ENCODE measurements at regions not wholly inside any gene's neighbourhood (a gene's known extent, or its start where the extent isn't known, plus 50 kb on each side); places are given as distances from the start of the nearest gene placed in this dataset.
"Not testable (repeated sequence)": the region's sequence is repeated elsewhere in the genome, so short reads cannot be mapped to it uniquely, and the experiment has no call there.

- DNase-seq (ENCODE audit: low spot score), result no peak
Observed at GRCh38 chr2:83378921-83379320, 1080.2 kb downstream of the SUCLG1 start.

GRCh38 chr2:83376731-83377130 lies 1082.3 kb downstream of the SUCLG1 start:
- no peak for DNase-seq (ENCODE audit: low spot score)

GRCh38 chr2:83370419-83370762 lies 1088.7 kb downstream of the SUCLG1 start:
- DNase-seq (ENCODE audit: low spot score), result no peak

- no peak for DNase-seq (ENCODE audit: low spot score)
Observed at GRCh38 chr2:83369601-83370418, 1089.3 kb downstream of the SUCLG1 start.

GRCh38 chr2:83368916-83369315 lies 1090.2 kb downstream of the SUCLG1 start:
- DNase-seq (ENCODE audit: low spot score), result no peak

GRCh38 chr2:83368461-83368860 lies 1090.6 kb downstream of the SUCLG1 start:
- DNase-seq (ENCODE audit: low spot score), result no peak

GRCh38 chr2:83365476-83365875 lies 1093.6 kb downstream of the SUCLG1 start:
- DNase-seq (ENCODE audit: low spot score), result no peak

GRCh38 chr2:83364264-83364663 lies 1094.8 kb downstream of the SUCLG1 start:
- no peak for DNase-seq (ENCODE audit: low spot score)

- DNase-seq (ENCODE audit: low spot score), result not testable (repeated sequence)
Observed at GRCh38 chr2:83363138-83363537, 1095.9 kb downstream of the SUCLG1 start.

GRCh38 chr2:83359336-83359735 lies 1099.7 kb downstream of the SUCLG1 start:
- DNase-seq (ENCODE audit: low spot score), result no peak

GRCh38 chr2:83342860-83343329 lies 1116.2 kb downstream of the SUCLG1 start:
- no peak for DNase-seq (ENCODE audit: low spot score)

- DNase-seq (ENCODE audit: low spot score), result no peak
Observed at GRCh38 chr2:83340424-83340823, 1118.7 kb downstream of the SUCLG1 start.

GRCh38 chr2:83339942-83340341 lies 1119.1 kb downstream of the SUCLG1 start:
- DNase-seq (ENCODE audit: low spot score), result not testable (repeated sequence)

GRCh38 chr2:83331810-83332209 lies 1127.3 kb downstream of the SUCLG1 start:
- DNase-seq (ENCODE audit: low spot score), result no peak

GRCh38 chr2:83323038-83323437 lies 1136.0 kb downstream of the SUCLG1 start:
- no peak for DNase-seq (ENCODE audit: low spot score)

GRCh38 chr2:83320053-83320452 lies 1139.0 kb downstream of the SUCLG1 start:
- DNase-seq (ENCODE audit: low spot score), result no peak

- no peak for DNase-seq (ENCODE audit: low spot score)
Observed at GRCh38 chr2:83305758-83306378, 1153.2 kb downstream of the SUCLG1 start.

GRCh38 chr2:83291083-83291482 lies 1168.0 kb downstream of the SUCLG1 start:
- DNase-seq (ENCODE audit: low spot score), result no peak

GRCh38 chr2:83282841-83283240 lies 1176.2 kb downstream of the SUCLG1 start:
- DNase-seq (ENCODE audit: low spot score), result no peak

- no peak for DNase-seq (ENCODE audit: low spot score)
Observed at GRCh38 chr2:83282043-83282795, 1176.9 kb downstream of the SUCLG1 start.

GRCh38 chr2:83280391-83280790 lies 1178.7 kb downstream of the SUCLG1 start:
- no peak for DNase-seq (ENCODE audit: low spot score)

- no peak for DNase-seq (ENCODE audit: low spot score)
Observed at GRCh38 chr2:83273322-83273721, 1185.8 kb downstream of the SUCLG1 start.

- no peak for DNase-seq (ENCODE audit: low spot score)
Observed at GRCh38 chr2:83261591-83262136, 1197.4 kb downstream of the SUCLG1 start.
